ENCODE measurements at regions not wholly inside any gene's neighbourhood (a gene's known extent, or its start where the extent isn't known, plus 50 kb on each side); places are given as distances from the start of the nearest gene placed in this dataset.

- ChIA-PET POLR2A (no interaction called here), CTCF (no interaction called here)
- Histone ChIP-seq H3K27ac (no peak overlapping the region), H3K4me3 (no peak overlapping the region), H3K9me3 (no peaks in the 10 kb centered on the region), H3K4me2 (no peak overlapping the region), H3K4me1 (no peaks in the 10 kb centered on the region)
- WGBS (ENCODE audit: missing lambda C conversion rate): 2% methylated on average over 6 of the region's 6 CpGs
- no peak for TF ChIP-seq TFCP2L1 (CRISPR knock-in tag; IDR thresholded peaks at IDR 0.05)
- no peak for TF ChIP-seq SREBF2 (IDR thresholded peaks at IDR 0.05)
- no peak for TF ChIP-seq EHMT2 (IDR thresholded peaks at IDR 0.05; ENCODE audit: low read depth)
- TF ChIP-seq POLR2A (IDR thresholded peaks at IDR 0.05; ENCODE audit: low read length): no peak
- no peak for TF ChIP-seq RNF2 (IDR thresholded peaks at IDR 0.05; ENCODE audit: borderline replicate concordance, low read depth)
- no peak for TF ChIP-seq CTCF (IDR thresholded peaks at IDR 0.05)
- no peak for TF ChIP-seq CEBPB (IDR thresholded peaks at IDR 0.05)
- TF ChIP-seq BCL3 (IDR thresholded peaks at IDR 0.05): no peak
- TF ChIP-seq HMGXB4 (CRISPR knock-in tag; IDR thresholded peaks at IDR 0.05; ENCODE audit: borderline replicate concordance): no peak
- no peak for TF ChIP-seq HOXA7 (CRISPR knock-in tag; IDR thresholded peaks at IDR 0.05)
- TF ChIP-seq TP53 (CRISPR knock-in tag; IDR thresholded peaks at IDR 0.05): no peak
- no peak for TF ChIP-seq HES2 (IDR thresholded peaks at IDR 0.05)
- no peak for TF ChIP-seq CHD4 (IDR thresholded peaks at IDR 0.05; ENCODE audit: borderline replicate concordance)
- TF ChIP-seq KDM5A (IDR thresholded peaks at IDR 0.05): no peak
- TF ChIP-seq KDM1A (IDR thresholded peaks at IDR 0.05; ENCODE audit: low read depth): no peak
- ATAC-seq: no peak
- no peak for DNase-seq (ENCODE audit: low read depth in 1 of 2, low spot score in 1 of 2)
- FAIRE-seq: no peak
Observed at GRCh38 chr1:14498839-14499238, 99.6 kb upstream of the KAZN start.

- TF ChIP-seq FOSB (CRISPR knock-in tag; IDR thresholded peaks at IDR 0.05): no peak
- TF ChIP-seq ATOH8 (CRISPR knock-in tag; IDR thresholded peaks at IDR 0.05; ENCODE audit: low read depth): no peak
- TF ChIP-seq USF2 (IDR thresholded peaks at IDR 0.05): no peak
- no peak for TF ChIP-seq HEYL (CRISPR knock-in tag; IDR thresholded peaks at IDR 0.05)
- no peak for TF ChIP-seq SREBF2 (IDR thresholded peaks at IDR 0.05)
- no peak for TF ChIP-seq CBX2 (IDR thresholded peaks at IDR 0.05; ENCODE audit: borderline replicate concordance, low read depth)
- no peak for TF ChIP-seq RFX5 (IDR thresholded peaks at IDR 0.05)
- TF ChIP-seq RAD21 (conservative IDR thresholded peaks at IDR 0.05 in 1 of 2, IDR thresholded peaks at IDR 0.05 in 1 of 2): no peak
- no peak for TF ChIP-seq KDM5A (IDR thresholded peaks at IDR 0.05)
- TF ChIP-seq MAZ (IDR thresholded peaks at IDR 0.05; ENCODE audit: borderline replicate concordance, low read depth, low read length): no peak
- no peak for TF ChIP-seq E2F6 (IDR thresholded peaks at IDR 0.05; ENCODE audit: borderline replicate concordance, low read depth)
- TF ChIP-seq PHF8 (IDR thresholded peaks at IDR 0.05; ENCODE audit: borderline replicate concordance, low read depth): no peak
- TF ChIP-seq GATA3 (IDR thresholded peaks at IDR 0.05; ENCODE audit: borderline replicate concordance): no peak
- no peak overlapping the region for H3K4me2 ChIP-seq
- H3K27ac ChIP-seq: no peak overlapping the region
- WGBS (ENCODE audit: missing lambda C conversion rate): 17% methylated on average over 9 of the region's 9 CpGs
- no peak for FAIRE-seq
- H3K4me1 ChIP-seq: no peaks in the 10 kb centered on the region
- POLR2A ChIA-PET: no interaction called here
- DNase-seq (ENCODE audit: low read depth in 1 of 2, low spot score in 1 of 2): no peak
- no peak for ATAC-seq
- no peaks in the 10 kb centered on the region for H3K9me3 ChIP-seq
- CTCF ChIA-PET: no interaction called here
- H3K4me3 ChIP-seq: no peak overlapping the region
Observed at GRCh38 chr1:14499312-14500040, 99.0 kb upstream of the KAZN start.
